Caco-2 (cell line): ENCODE measurements at regions not wholly inside any gene's neighbourhood (a gene's known extent, or its start where the extent isn't known, plus 50 kb on each side); places are given as distances from the start of the nearest gene placed in this dataset.
"Not testable (repeated sequence)": the region's sequence is repeated elsewhere in the genome, so short reads cannot be mapped to it uniquely, and the experiment has no call there.

ENCODE experiments used
- BruUV-seq: library from RNA; stranded (reverse); fragments of 400-500 nt; replicated peaks from 2 replicates; lab custom pipeline; 2021; lab: Mats Ljungman, UMichigan
- CTCF ChIA-PET: fragments of 300-600 bp; sonication (Branson Sonifier 250); formaldehyde crosslinking; loops from one replicate; lab custom pipeline; 2022; ENCODE audit warnings: antibody characterized with exemption; lab: Charles Lee
- POLR2A ChIA-PET: fragments of 300-600 bp; sonication (Branson Sonifier 250); formaldehyde crosslinking; loops from one replicate; lab custom pipeline; 2022; ENCODE audit warnings: antibody characterized with exemption; lab: Charles Lee
- DNase-seq, 2 experiments: peaks; one replicate each; pipeline versions ENCODE4 v3.0.0 to v3.0.0-alpha.2; 2020 to 2022
- H3K27me3 ChIP-seq: replicated peaks from 2 replicates; pipeline ENCODE4 v1.6.0; 2011; ENCODE audit warnings: low read length; ENCODE audit not compliant: control insufficient read depth, insufficient read depth
- H3K36me3 ChIP-seq: 2 replicates; pipeline ENCODE4 v1.5.1; 2011; ENCODE audit warnings: low read length; ENCODE audit not compliant: control insufficient read depth, insufficient read depth
- H3K4me1 ChIP-seq: fragments of 250-450 bp; sonication (Bioruptor Pico); 2 replicates; pipeline ENCODE4 v1.5.1; 2020; ENCODE audit warnings: mild to moderate bottlenecking
- H3K4me3 ChIP-seq: 2 replicates; pipeline ENCODE4 v1.5.1; 2011; ENCODE audit warnings: low read depth, mild to moderate bottlenecking, control low read depth, low read length
- H3K9me3 ChIP-seq: fragments of 250-450 bp; sonication (Bioruptor Pico); 2 replicates; pipeline ENCODE4 v1.5.1; 2020; ENCODE audit warnings: mild to moderate bottlenecking, moderate library complexity
- H3K27ac Mint-ChIP-seq: one replicate; pipeline ENCODE4 v1.8.0; 2022; ENCODE audit warnings: mixed read lengths; ENCODE audit not compliant: unreplicated experiment
- H3K27me3 Mint-ChIP-seq: one replicate; pipeline ENCODE4 v1.8.0; 2022; ENCODE audit warnings: mixed read lengths; ENCODE audit not compliant: insufficient read depth, unreplicated experiment
- H3K36me3 Mint-ChIP-seq: one replicate; pipeline ENCODE4 v1.8.0; 2022; ENCODE audit warnings: mild to moderate bottlenecking, mixed read lengths; ENCODE audit not compliant: insufficient read depth, unreplicated experiment
- H3K4me1 Mint-ChIP-seq: one replicate; pipeline ENCODE4 v1.8.0; 2022; ENCODE audit warnings: low read depth, mixed read lengths; ENCODE audit not compliant: unreplicated experiment
- H3K4me3 Mint-ChIP-seq: one replicate; pipeline ENCODE4 v1.8.0; 2022; ENCODE audit warnings: mild to moderate bottlenecking, moderate library complexity, mixed read lengths; ENCODE audit not compliant: unreplicated experiment
- H3K9me3 Mint-ChIP-seq: one replicate; pipeline ENCODE4 v1.8.0; 2022; ENCODE audit warnings: mixed read lengths; ENCODE audit not compliant: unreplicated experiment
- intact Hi-C: fragments of 100-400 bp; cut with micrococcal nuclease; formaldehyde crosslinking; loops from one replicate; pipeline ENCODE4 v1.10.0; 2022; ENCODE audit not compliant: unreplicated experiment
- TF ChIP-seq, protein P1 (sequence below), 2 experiments: fragments of 200-600 bp in 1 of 2; IDR thresholded peaks; 1 replicate in 1 of 2; 2 replicates in 1 of 2; pipeline versions ENCODE4 v1.5.1 to v1.8.0; 2011 to 2022; ENCODE audit warnings: antibody characterized with exemption in 1 of 2, control low read depth in 1 of 2, inconsistent platforms in 1 of 2, low read depth in 1 of 2, low read length in 1 of 2, mild to moderate bottlenecking in 1 of 2, moderate library complexity in 1 of 2; ENCODE audit not compliant: insufficient read depth in 1 of 2, severe bottlenecking in 1 of 2, unreplicated experiment in 1 of 2

GRCh38 chrX:3442691-3443090, 96.2 kb upstream of the MXRA5 start:
- Histone ChIP-seq H3K4me3 (no peak overlapping the region), H3K27me3 (no peaks in the 10 kb centered on the region), H3K4me1 (no peaks in the 10 kb centered on the region), H3K36me3 (no peaks in the 10 kb centered on the region), H3K9me3 (no peaks in the 10 kb centered on the region)
- peaks cover 12% of the 10 kb centered on the region for H3K9me3 Mint-ChIP-seq
- BruUV-seq, result no TSS peak
- POLR2A ChIA-PET, result no interaction called here
- CTCF ChIA-PET, result no interaction called here
- H3K27me3 Mint-ChIP-seq, result no peaks in the 10 kb centered on the region
- intact Hi-C loops, result no loop called here
- TF ChIP-seq, protein P1, sequence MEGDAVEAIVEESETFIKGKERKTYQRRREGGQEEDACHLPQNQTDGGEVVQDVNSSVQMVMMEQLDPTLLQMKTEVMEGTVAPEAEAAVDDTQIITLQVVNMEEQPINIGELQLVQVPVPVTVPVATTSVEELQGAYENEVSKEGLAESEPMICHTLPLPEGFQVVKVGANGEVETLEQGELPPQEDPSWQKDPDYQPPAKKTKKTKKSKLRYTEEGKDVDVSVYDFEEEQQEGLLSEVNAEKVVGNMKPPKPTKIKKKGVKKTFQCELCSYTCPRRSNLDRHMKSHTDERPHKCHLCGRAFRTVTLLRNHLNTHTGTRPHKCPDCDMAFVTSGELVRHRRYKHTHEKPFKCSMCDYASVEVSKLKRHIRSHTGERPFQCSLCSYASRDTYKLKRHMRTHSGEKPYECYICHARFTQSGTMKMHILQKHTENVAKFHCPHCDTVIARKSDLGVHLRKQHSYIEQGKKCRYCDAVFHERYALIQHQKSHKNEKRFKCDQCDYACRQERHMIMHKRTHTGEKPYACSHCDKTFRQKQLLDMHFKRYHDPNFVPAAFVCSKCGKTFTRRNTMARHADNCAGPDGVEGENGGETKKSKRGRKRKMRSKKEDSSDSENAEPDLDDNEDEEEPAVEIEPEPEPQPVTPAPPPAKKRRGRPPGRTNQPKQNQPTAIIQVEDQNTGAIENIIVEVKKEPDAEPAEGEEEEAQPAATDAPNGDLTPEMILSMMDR (IDR thresholded peaks at IDR 0.05; ENCODE audit: insufficient read depth in 1 of 2, low read depth in 1 of 2, low read length in 1 of 2, severe bottlenecking in 1 of 2, unreplicated experiment in 1 of 2), result no peak
- peaks cover 6% of the 10 kb centered on the region for H3K36me3 Mint-ChIP-seq
- no peak for DNase-seq
- H3K4me3 Mint-ChIP-seq, result no peak overlapping the region
- H3K4me1 Mint-ChIP-seq, result no peaks in the 10 kb centered on the region
- H3K27ac Mint-ChIP-seq, result no peak overlapping the region

DNA sequence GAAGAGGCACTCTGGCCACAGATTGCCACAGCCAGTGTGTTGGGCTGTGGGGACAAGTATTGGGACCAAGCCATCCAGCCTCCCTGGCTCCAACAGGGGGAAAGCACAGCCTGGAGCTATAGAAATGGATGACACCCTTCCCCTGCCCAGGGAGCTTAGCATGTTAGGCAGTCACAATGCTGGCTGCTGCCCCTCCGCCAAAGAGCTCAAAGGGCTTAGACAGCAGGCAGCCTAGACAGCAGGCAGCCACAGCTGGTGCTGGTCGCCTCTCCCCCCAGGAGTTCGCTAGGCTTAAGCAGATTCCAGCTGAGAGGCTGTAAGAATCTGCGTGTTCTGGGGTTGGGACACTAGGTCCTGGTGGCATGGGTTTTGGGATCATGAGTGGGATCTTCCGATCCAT, 94.5 kb upstream of the MXRA5 start:
- Mint-ChIP-seq H3K27me3 (no peaks in the 10 kb centered on the region), H3K27ac (no peak overlapping the region), H3K9me3 (peaks cover 10% of the 10 kb centered on the region), H3K4me1 (no peaks in the 10 kb centered on the region), H3K4me3 (no peak overlapping the region), H3K36me3 (peaks cover 6% of the 10 kb centered on the region)
- Histone ChIP-seq H3K9me3 (no peaks in the 10 kb centered on the region), H3K36me3 (no peaks in the 10 kb centered on the region), H3K4me1 (no peaks in the 10 kb centered on the region), H3K27me3 (no peaks in the 10 kb centered on the region), H3K4me3 (no peak overlapping the region)
- DNase-seq, result no peak
- CTCF ChIA-PET, result no interaction called here
- TF ChIP-seq, protein P1 (IDR thresholded peaks at IDR 0.05; ENCODE audit: insufficient read depth in 1 of 2, low read depth in 1 of 2, low read length in 1 of 2, severe bottlenecking in 1 of 2, unreplicated experiment in 1 of 2), result no peak
- intact Hi-C loops, result no loop called here
- no TSS peak for BruUV-seq
- POLR2A ChIA-PET, result no interaction called here

- BruUV-seq, H3K27ac Mint-ChIP-seq, H3K27me3 Mint-ChIP-seq, intact Hi-C loops, POLR2A ChIA-PET, H3K36me3 ChIP-seq, DNase-seq, H3K4me1 ChIP-seq, H3K36me3 Mint-ChIP-seq, H3K9me3 ChIP-seq, CTCF ChIA-PET, H3K27me3 ChIP-seq, H3K4me3 ChIP-seq, H3K4me3 Mint-ChIP-seq, H3K4me1 Mint-ChIP-seq: not testable (repeated sequence)
- H3K9me3 Mint-ChIP-seq, result peaks cover 10% of the 10 kb centered on the region
Observed at GRCh38 chrX:3435916-3436315, 89.5 kb upstream of the MXRA5 start.

DNA sequence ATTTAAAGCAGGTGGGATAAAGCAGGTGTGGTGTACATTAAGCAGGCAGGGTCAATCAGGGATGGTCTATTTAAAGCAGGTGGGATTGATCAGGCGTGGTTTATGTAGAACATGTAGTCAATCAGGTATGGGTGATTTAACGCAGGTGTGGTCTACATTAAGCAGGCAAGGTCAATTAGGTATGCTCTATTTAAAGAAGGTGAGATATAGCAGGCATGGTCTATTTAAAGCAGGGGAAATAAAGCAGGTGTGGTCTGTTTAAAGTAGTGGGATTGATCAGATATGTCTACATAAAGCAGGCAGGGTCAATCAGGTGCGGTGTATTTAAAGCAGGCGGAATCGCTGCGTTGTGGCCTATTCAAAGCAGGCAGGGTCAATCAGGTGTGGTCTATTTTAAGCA, 88.6 kb upstream of the MXRA5 start:
- peaks cover 6% of the 10 kb centered on the region for H3K36me3 Mint-ChIP-seq
- H3K4me1 ChIP-seq, result no peaks in the 10 kb centered on the region
- no peaks in the 10 kb centered on the region for H3K27me3 ChIP-seq
- H3K4me1 Mint-ChIP-seq, result no peaks in the 10 kb centered on the region
- H3K4me3 ChIP-seq, result no peak overlapping the region
- POLR2A ChIA-PET, result no interaction called here
- no peak overlapping the region for H3K27ac Mint-ChIP-seq
- no peak for DNase-seq
- CTCF ChIA-PET, result no interaction called here
- no peaks in the 10 kb centered on the region for H3K27me3 Mint-ChIP-seq
- BruUV-seq, result no TSS peak
- intact Hi-C loops, result no loop called here
- no peak overlapping the region for H3K4me3 Mint-ChIP-seq
- no peaks in the 10 kb centered on the region for H3K36me3 ChIP-seq
- H3K9me3 Mint-ChIP-seq, result peaks cover 8% of the 10 kb centered on the region
- no peaks in the 10 kb centered on the region for H3K9me3 ChIP-seq
- TF ChIP-seq, protein P1 (IDR thresholded peaks at IDR 0.05; ENCODE audit: insufficient read depth in 1 of 2, low read depth in 1 of 2, low read length in 1 of 2, severe bottlenecking in 1 of 2, unreplicated experiment in 1 of 2), result no peak
